B cell (primary cell): ENCODE measurements at regions not wholly inside any gene's neighbourhood (a gene's known extent, or its start where the extent isn't known, plus 50 kb on each side); places are given as distances from the start of the nearest gene placed in this dataset.
"Not testable (repeated sequence)": the region's sequence is repeated elsewhere in the genome, so short reads cannot be mapped to it uniquely, and the experiment has no call there.

Experiments used
- ATAC-seq: fragments of 200-7000 bp; cut with Tn5 transposase; one replicate; pipeline ENCODE4 v1.10.0; 2021; ENCODE audit warnings: low read depth, mild to moderate bottlenecking, moderate number of reproducible peaks, moderate library complexity
- CTCF ChIA-PET: fragments of 350-600 bp; sonication (Branson Sonifier 250); formaldehyde crosslinking; loops from one replicate; lab custom pipeline; 2021; ENCODE audit warnings: antibody characterized with exemption, inconsistent platforms; lab: Charles Lee
- POLR2A ChIA-PET: fragments of 350-600 bp; sonication (Branson Sonifier 250); formaldehyde crosslinking; loops from one replicate; lab custom pipeline; 2021; ENCODE audit warnings: antibody characterized with exemption; lab: Charles Lee
- DNase-seq: peaks from one replicate; pipeline ENCODE4 v3.0.0; 2013
- H2AFZ ChIP-seq: 2 replicates; pipeline ENCODE4 v1.6.1; 2012; ENCODE audit warnings: mild to moderate bottlenecking, low read depth, low read length; ENCODE audit not compliant: insufficient read depth, poor library complexity, severe bottlenecking
- H3K27ac ChIP-seq, 2 donors: 1 replicate in 1 of 2; 2 replicates in 1 of 2; pipeline ENCODE4 v1.5.1; 2012 to 2013; ENCODE audit warnings: low read length in 2 of 2, mild to moderate bottlenecking in 2 of 2, moderate library complexity in 1 of 2
- H3K27me3 ChIP-seq, 4 experiments: fragments of 200-600 bp in 1 of 4; sonication (generic) in 1 of 4; replicated peaks in 1 of 4; 1 replicate in 2 of 4; 2 replicates in 2 of 4; pipeline versions ENCODE4 v1.6.1 to v1.7.0; 2013 to 2016; ENCODE audit warnings: low read length in 3 of 4, mild to moderate bottlenecking in 2 of 4, mixed read lengths in 1 of 4, moderate library complexity in 1 of 4; ENCODE audit not compliant: insufficient read depth in 4 of 4, control insufficient read depth in 3 of 4; ENCODE audit errors: control extremely low read depth in 1 of 4
- H3K36me3 ChIP-seq, 2 experiments: replicated peaks in 1 of 2; 1 replicate in 1 of 2; 2 replicates in 1 of 2; pipeline versions ENCODE4 v1.6.1 to v1.7.1; 2013; ENCODE audit warnings: low read length in 1 of 2; ENCODE audit not compliant: insufficient read depth in 2 of 2, control insufficient read depth in 1 of 2; ENCODE audit errors: control extremely low read depth in 1 of 2, extremely low read depth in 1 of 2
- H3K4me1 ChIP-seq, 2 donors: fragments of 200-600 bp in 1 of 2; sonication (generic) in 1 of 2; 1 replicate in 1 of 2; 2 replicates in 1 of 2; pipeline versions ENCODE4 v1.5.1 to v1.6.1; 2013 to 2017; ENCODE audit warnings: low read length in 2 of 2; ENCODE audit not compliant: control insufficient read depth in 2 of 2, insufficient read depth in 2 of 2
- H3K4me2 ChIP-seq: replicated peaks from 2 replicates; pipeline ENCODE3; 2012; ENCODE audit warnings: mild to moderate bottlenecking, low read depth, low read length; ENCODE audit not compliant: poor library complexity, severe bottlenecking
- H3K4me3 ChIP-seq, 5 experiments: fragments of 200-600 bp in 1 of 5; sonication (generic) in 1 of 5; 1 replicate in 3 of 5; 2 replicates in 2 of 5; pipeline versions ENCODE4 v1.5.1 to v1.7.0; 2011 to 2016; ENCODE audit warnings: low read length in 4 of 5, mild to moderate bottlenecking in 4 of 5, low read depth in 2 of 5, control low read depth in 1 of 5, moderate library complexity in 1 of 5; ENCODE audit not compliant: insufficient read depth in 1 of 5; ENCODE audit errors: control extremely low read depth in 1 of 5, extremely low read depth in 1 of 5
- H3K79me2 ChIP-seq: fragments of 200-600 bp; sonication (generic); one replicate; pipeline ENCODE4 v1.6.0; 2016; ENCODE audit warnings: low read length; ENCODE audit not compliant: control insufficient read depth, insufficient read depth
- H3K9ac ChIP-seq: fragments of 200-600 bp; sonication (generic); 2 replicates; pipeline ENCODE4 v1.6.1; 2017; ENCODE audit warnings: mild to moderate bottlenecking, low read length, moderate library complexity
- H3K9me3 ChIP-seq, 3 donors: one replicate each; pipeline versions ENCODE4 v1.6.1 to v1.7.1; 2013; ENCODE audit warnings: low read length in 2 of 3; ENCODE audit not compliant: control insufficient read depth in 2 of 3, insufficient read depth in 1 of 3; ENCODE audit errors: control extremely low read depth in 1 of 3
- H4K20me1 ChIP-seq: 2 replicates; pipeline ENCODE4 v1.6.0; 2012; ENCODE audit warnings: mild to moderate bottlenecking, low read length; ENCODE audit not compliant: insufficient read depth, control insufficient read depth, poor library complexity, severe bottlenecking
- H3K27ac Mint-ChIP-seq: one replicate; pipeline ENCODE4 v1.8.0; 2021; ENCODE audit warnings: mixed read lengths
- H3K27me3 Mint-ChIP-seq: one replicate; pipeline ENCODE4 v1.8.0; 2021; ENCODE audit warnings: mixed read lengths
- H3K4me1 Mint-ChIP-seq: one replicate; pipeline ENCODE4 v1.8.0; 2021; ENCODE audit warnings: mixed read lengths
- H3K4me3 Mint-ChIP-seq: one replicate; pipeline ENCODE4 v1.8.0; 2021; ENCODE audit warnings: mixed read lengths
- H3K9me3 Mint-ChIP-seq: one replicate; pipeline ENCODE4 v1.8.0; 2022; ENCODE audit warnings: mixed read lengths; ENCODE audit not compliant: insufficient read depth
- CTCF ChIP-seq: fragments of 200-600 bp; IDR thresholded peaks from one replicate; pipeline ENCODE4 v1.8.0; 2022; ENCODE audit warnings: antibody characterized with exemption, mild to moderate bottlenecking
- EZH2 ChIP-seq: IDR thresholded peaks from 2 replicates; pipeline ENCODE4 v1.6.1; 2012; ENCODE audit warnings: borderline replicate concordance, low read depth, mild to moderate bottlenecking, moderate library complexity, low read length; ENCODE audit not compliant: insufficient read depth, poor library complexity, severe bottlenecking
- WGBS: methylation state at CpG from one replicate; pipeline ENCODE4 v1.1.5; 2013; ENCODE audit warnings: missing lambda C conversion rate; ENCODE audit not compliant: insufficient coverage; 5-methylcytosine and 5-hydroxymethylcytosine counted together
- intact Hi-C: fragments of 100-400 bp; cut with micrococcal nuclease; formaldehyde crosslinking; loops from one replicate; pipeline ENCODE4 v1.10.0; 2022

DNA sequence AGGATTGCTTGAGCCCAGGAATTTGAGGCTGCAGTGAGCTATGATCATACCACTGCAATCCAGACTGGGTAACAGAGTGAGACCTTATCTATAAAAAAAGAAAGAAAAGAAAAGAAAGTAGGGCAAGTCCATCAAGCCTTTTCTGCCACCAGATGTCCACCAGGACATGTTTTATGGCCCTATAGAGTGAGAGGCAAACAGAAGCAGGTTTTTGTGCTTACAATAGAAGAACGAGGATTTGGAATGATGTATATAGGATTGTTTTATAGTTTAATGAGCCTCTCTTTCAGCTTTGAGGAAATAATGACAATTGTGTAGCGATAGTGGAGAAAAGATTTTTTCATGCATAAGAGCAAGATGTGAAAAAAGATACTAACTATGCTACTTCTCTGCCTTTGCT, 480.5 kb downstream of the KLF12 start:
- no peak for DNase-seq
- Histone ChIP-seq H3K79me2 (no peaks in the 10 kb centered on the region), H2AFZ (no peak overlapping the region), H3K27me3 (no peaks in the 10 kb centered on the region), H4K20me1 (no peaks in the 10 kb centered on the region), H3K4me3 (no peak overlapping the region), H3K36me3 (no peaks in the 10 kb centered on the region), H3K4me1 (no peaks in the 10 kb centered on the region), H3K27ac (no peak overlapping the region), H3K9ac (no peak overlapping the region), H3K9me3 (peaks cover 0 to 3% (median 0%) of the 10 kb centered on the region in 3 donors), H3K4me2 (no peak overlapping the region)
- Mint-ChIP-seq H3K27ac (no peak overlapping the region), H3K27me3 (peaks cover 6% of the 10 kb centered on the region), H3K4me1 (no peaks in the 10 kb centered on the region), H3K9me3 (peaks cover 2% of the 10 kb centered on the region), H3K4me3 (no peak overlapping the region)
- intact Hi-C loops: no loop called here
- no peak for ATAC-seq
- WGBS: 100% methylated on average over 1 of the region's 2 CpGs
- CTCF ChIA-PET: no interaction called here
- TF ChIP-seq EZH2 (no peak), CTCF (no peak)
- POLR2A ChIA-PET: no interaction called here

DNA sequence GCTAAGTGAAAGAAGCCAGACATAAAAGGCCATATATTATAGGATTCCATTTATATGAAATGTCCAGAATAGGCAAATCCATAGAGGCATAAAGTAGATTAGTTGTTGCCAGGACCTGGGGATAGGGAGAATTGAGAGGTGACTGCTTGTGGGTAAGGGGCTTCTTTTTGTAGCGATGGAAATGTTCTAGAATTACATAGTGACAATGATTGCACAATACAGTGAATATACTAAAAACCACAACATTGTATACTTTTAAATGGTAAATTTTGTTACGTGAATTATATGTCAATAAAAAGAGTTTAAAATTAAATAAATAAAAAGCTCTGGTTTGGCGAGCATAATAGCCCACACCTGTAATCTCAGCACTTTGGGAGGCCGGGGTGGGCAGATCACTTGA, 486.8 kb downstream of the KLF12 start:
- Histone ChIP-seq H3K36me3 (no peaks in the 10 kb centered on the region), H3K4me1 (no peaks in the 10 kb centered on the region), H3K4me3 (no peak overlapping the region), H2AFZ (no peak overlapping the region), H3K79me2 (no peaks in the 10 kb centered on the region), H4K20me1 (no peaks in the 10 kb centered on the region), H3K27ac (no peak overlapping the region), H3K9me3 (peaks cover 0 to 5% (median 0%) of the 10 kb centered on the region in 3 donors), H3K27me3 (no peaks in the 10 kb centered on the region), H3K4me2 (no peak overlapping the region), H3K9ac (no peak overlapping the region)
- ChIA-PET CTCF (no interaction called here), POLR2A (no interaction called here)
- Mint-ChIP-seq H3K4me3 (no peak overlapping the region), H3K9me3 (peaks cover 7% of the 10 kb centered on the region), H3K27me3 (peaks cover 6% of the 10 kb centered on the region), H3K4me1 (no peaks in the 10 kb centered on the region), H3K27ac (no peak overlapping the region)
- no peak for DNase-seq
- WGBS: 60% methylated on average over 1 of the region's 4 CpGs
- intact Hi-C loops: no loop called here
- no peak for ATAC-seq
- no peak for TF ChIP-seq CTCF
- no peak for TF ChIP-seq EZH2

DNA sequence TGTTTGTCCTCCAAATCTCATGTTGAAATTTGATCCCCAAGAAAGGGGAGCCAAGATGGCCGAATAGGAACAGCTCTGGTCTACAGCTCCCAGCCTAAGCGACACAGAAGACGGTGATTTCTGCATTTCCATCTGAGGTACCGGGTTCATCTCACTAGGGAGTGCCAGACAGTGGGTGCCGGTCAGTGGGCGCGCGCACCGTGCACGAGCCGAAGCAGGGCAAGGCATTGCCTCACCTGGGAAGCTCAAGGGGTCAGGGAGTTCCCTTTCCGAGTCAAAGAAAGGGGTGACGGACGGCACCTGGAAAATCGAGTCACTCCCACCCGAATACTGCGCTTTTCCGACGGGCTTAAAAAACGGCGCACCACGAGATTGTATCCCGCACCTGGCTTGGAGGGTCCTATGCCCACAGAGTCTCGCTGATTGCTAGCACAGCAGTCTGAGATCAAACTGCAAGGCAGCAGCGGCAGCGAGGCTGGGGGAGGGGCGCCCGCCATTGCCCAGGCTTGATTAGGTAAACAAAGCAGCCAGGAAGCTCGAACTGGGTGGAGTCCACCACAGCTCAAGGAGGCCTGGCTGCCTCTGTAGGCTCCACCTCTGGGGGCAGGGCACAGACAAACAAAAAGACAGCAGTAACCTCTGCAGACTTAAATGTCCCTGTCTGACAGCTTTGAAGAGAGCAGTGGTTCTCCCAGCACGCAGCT, 493.6 kb downstream of the KLF12 start:
- H2AFZ ChIP-seq, H3K27me3 ChIP-seq, H3K36me3 ChIP-seq, H3K9me3 ChIP-seq, H3K4me1 Mint-ChIP-seq, H3K9me3 Mint-ChIP-seq, H3K27ac Mint-ChIP-seq, H3K4me3 ChIP-seq, CTCF ChIA-PET, H3K9ac ChIP-seq, H4K20me1 ChIP-seq, H3K27ac ChIP-seq, H3K4me1 ChIP-seq, POLR2A ChIA-PET, intact Hi-C loops, H3K4me3 Mint-ChIP-seq, H3K27me3 Mint-ChIP-seq, H3K79me2 ChIP-seq, H3K4me2 ChIP-seq, ATAC-seq, DNase-seq: not testable (repeated sequence)
- WGBS: 96% methylated on average over 20 of the region's 30 CpGs
